HG03066 (cell line): ENCODE measurements at regions not wholly inside any gene's neighbourhood (a gene's known extent, or its start where the extent isn't known, plus 50 kb on each side); places are given as distances from the start of the nearest gene placed in this dataset.
"Not testable (repeated sequence)": the region's sequence is repeated elsewhere in the genome, so short reads cannot be mapped to it uniquely, and the experiment has no call there.

Experiments
- ATAC-seq: cut with Tn5 transposase; IDR thresholded peaks from one replicate; pipeline ENCODE4 v1.9.1; 2021; ENCODE audit warnings: low read depth; ENCODE audit not compliant: unreplicated experiment

- ATAC-seq = no peak
These were observed 403.5 kb upstream of the MIR17HG start for GRCh38 chr13:90943946-90944345.

- not testable (repeated sequence) for ATAC-seq
These were observed 402.3 kb upstream of the MIR17HG start for GRCh38 chr13:90945146-90945545.

GRCh38 chr13:90946125-90946524 lies 401.4 kb upstream of the MIR17HG start:
- ATAC-seq = not testable (repeated sequence)

GRCh38 chr13:90947976-90948375 lies 399.5 kb upstream of the MIR17HG start:
- ATAC-seq = no peak

- ATAC-seq = no peak
These were observed 397.3 kb upstream of the MIR17HG start for GRCh38 chr13:90950160-90950559.

- ATAC-seq = no peak
These were observed 395.8 kb upstream of the MIR17HG start for GRCh38 chr13:90951663-90952062.

- no peak for ATAC-seq
These were observed 395.2 kb upstream of the MIR17HG start for GRCh38 chr13:90952326-90952725.

GRCh38 chr13:90954605-90955195 lies 392.8 kb upstream of the MIR17HG start:
- no peak for ATAC-seq

GRCh38 chr13:90956031-90956430 lies 391.5 kb upstream of the MIR17HG start:
- no peak for ATAC-seq

GRCh38 chr13:90958866-90959265 lies 388.6 kb upstream of the MIR17HG start:
- ATAC-seq = no peak

GRCh38 chr13:90968166-90968904 lies 379.2 kb upstream of the MIR17HG start:
- no peak for ATAC-seq

- no peak for ATAC-seq
These were observed 373.1 kb upstream of the MIR17HG start for GRCh38 chr13:90974249-90974975.

- ATAC-seq = no peak
These were observed 368.4 kb upstream of the MIR17HG start for GRCh38 chr13:90979059-90979458.

- ATAC-seq = no peak
These were observed 362.7 kb upstream of the MIR17HG start for GRCh38 chr13:90984756-90985155.

- ATAC-seq = no peak
These were observed 352.5 kb upstream of the MIR17HG start for GRCh38 chr13:90995001-90995400.

- ATAC-seq = no peak
These were observed 351.9 kb upstream of the MIR17HG start for GRCh38 chr13:90995614-90996013.

- ATAC-seq = no peak
These were observed 349.5 kb upstream of the MIR17HG start for GRCh38 chr13:90997951-90998350.

- no peak for ATAC-seq
These were observed 348.1 kb upstream of the MIR17HG start for GRCh38 chr13:90999401-90999800.

- ATAC-seq = no peak
These were observed 346.1 kb upstream of the MIR17HG start for GRCh38 chr13:91001371-91001770.

- no peak for ATAC-seq
These were observed 332.8 kb upstream of the MIR17HG start for GRCh38 chr13:91014696-91015095.

- peak; percentile 97 for ATAC-seq
These were observed 330.3 kb upstream of the MIR17HG start for GRCh38 chr13:91017031-91017668.
